ENCODE measurements at regions not wholly inside any gene's neighbourhood (a gene's known extent, or its start where the extent isn't known, plus 50 kb on each side); places are given as distances from the start of the nearest gene placed in this dataset.

GRCh38 chr1:232226197-232226712, 403.7 kb downstream of the SIPA1L2 start:
- intact Hi-C loops (cut with micrococcal nuclease), result no loop called here
- no peak overlapping the region for H3K27ac Mint-ChIP-seq

GRCh38 chr1:232225336-232226131, 404.4 kb downstream of the SIPA1L2 start:
- CTCF ChIA-PET, result interaction anchor here (0.8 kb wide), 1 partner anchor 182 kb away, joined by 3 read pairs; no protein-coding TSS in a partner anchor
- H3K36me3 Mint-ChIP-seq (ENCODE audit: low read depth), result no peaks in the 10 kb centered on the region
- no peak overlapping the region for H3K4me3 Mint-ChIP-seq
- intact Hi-C loops (cut with micrococcal nuclease), result no loop called here
- no peak for DNase-seq
- no peak overlapping the region for H3K27ac Mint-ChIP-seq
- H3K27me3 Mint-ChIP-seq (ENCODE audit: low read depth), result no peaks in the 10 kb centered on the region
- no peaks in the 10 kb centered on the region for H3K9me3 Mint-ChIP-seq
- H3K4me1 Mint-ChIP-seq (ENCODE audit: low read depth), result peaks cover 10% of the 10 kb centered on the region

More at GRCh38 chr1:232226197-232226712, 403.7 kb downstream of the SIPA1L2 start:
- Mint-ChIP-seq H3K36me3 (ENCODE audit: low read depth) (no peaks in the 10 kb centered on the region), H3K4me1 (ENCODE audit: low read depth) (peaks cover 10% of the 10 kb centered on the region), H3K27me3 (ENCODE audit: low read depth) (no peaks in the 10 kb centered on the region), H3K4me3 (no peak overlapping the region), H3K9me3 (no peaks in the 10 kb centered on the region)
- DNase-seq, result peak; percentile 65
- CTCF ChIA-PET, result no interaction called here

GRCh38 chr1:232223887-232224286, 406.0 kb downstream of the SIPA1L2 start:
- Mint-ChIP-seq H3K4me1 (ENCODE audit: low read depth) (peaks cover 10% of the 10 kb centered on the region), H3K27ac (no peak overlapping the region), H3K27me3 (ENCODE audit: low read depth) (no peaks in the 10 kb centered on the region), H3K36me3 (ENCODE audit: low read depth) (no peaks in the 10 kb centered on the region), H3K4me3 (no peak overlapping the region), H3K9me3 (no peaks in the 10 kb centered on the region)
- CTCF ChIA-PET, result no interaction called here
- DNase-seq, result no peak
- intact Hi-C loops (cut with micrococcal nuclease), result no loop called here

GRCh38 chr1:232223183-232223708, 406.7 kb downstream of the SIPA1L2 start:
- no peak overlapping the region for H3K27ac Mint-ChIP-seq
- no peaks in the 10 kb centered on the region for H3K36me3 Mint-ChIP-seq (ENCODE audit: low read depth)
- peaks cover 10% of the 10 kb centered on the region for H3K4me1 Mint-ChIP-seq (ENCODE audit: low read depth)
- intact Hi-C loops (cut with micrococcal nuclease), result no loop called here
- no peaks in the 10 kb centered on the region for H3K9me3 Mint-ChIP-seq
- H3K27me3 Mint-ChIP-seq (ENCODE audit: low read depth), result no peaks in the 10 kb centered on the region
- no peak overlapping the region for H3K4me3 Mint-ChIP-seq
- CTCF ChIA-PET, result no interaction called here
- DNase-seq, result no peak

GRCh38 chr1:232222614-232223013, 407.3 kb downstream of the SIPA1L2 start:
- Mint-ChIP-seq H3K4me1 (ENCODE audit: low read depth) (peaks cover 10% of the 10 kb centered on the region), H3K4me3 (no peak overlapping the region), H3K27me3 (ENCODE audit: low read depth) (no peaks in the 10 kb centered on the region), H3K36me3 (ENCODE audit: low read depth) (no peaks in the 10 kb centered on the region), H3K9me3 (no peaks in the 10 kb centered on the region), H3K27ac (no peak overlapping the region)
- DNase-seq, result no peak
- intact Hi-C loops (cut with micrococcal nuclease), result no loop called here
- CTCF ChIA-PET, result interaction anchor here (0.7 kb wide), 1 partner anchor 10 kb away, joined by 4 read pairs; no protein-coding TSS in a partner anchor

- H3K27me3 Mint-ChIP-seq (ENCODE audit: low read depth), result no peaks in the 10 kb centered on the region
- no peaks in the 10 kb centered on the region for H3K9me3 Mint-ChIP-seq
- H3K4me3 Mint-ChIP-seq, result no peak overlapping the region
- no peak overlapping the region for H3K27ac Mint-ChIP-seq
- peaks cover 10% of the 10 kb centered on the region for H3K4me1 Mint-ChIP-seq (ENCODE audit: low read depth)
- no peaks in the 10 kb centered on the region for H3K36me3 Mint-ChIP-seq (ENCODE audit: low read depth)
- DNase-seq, result no peak
- intact Hi-C loops (cut with micrococcal nuclease), result no loop called here
- CTCF ChIA-PET, result interaction anchor here (0.7 kb wide), 1 partner anchor 9 kb away, joined by 4 read pairs; no protein-coding TSS in a partner anchor
These were observed 408.0 kb downstream of the SIPA1L2 start for GRCh38 chr1:232221802-232222499.

GRCh38 chr1:232218955-232219865, 410.7 kb downstream of the SIPA1L2 start:
- no peak overlapping the region for H3K27ac Mint-ChIP-seq
- intact Hi-C loops (cut with micrococcal nuclease), result no loop called here

GRCh38 chr1:232213928-232214327, 416.0 kb downstream of the SIPA1L2 start:
- no peak for DNase-seq
- CTCF ChIA-PET, result interaction anchor here (0.6 kb wide), 1 partner anchor 490 kb away, joined by 3 read pairs; no protein-coding TSS in a partner anchor
- no peaks in the 10 kb centered on the region for H3K4me1 Mint-ChIP-seq (ENCODE audit: low read depth)
- H3K9me3 Mint-ChIP-seq, result no peaks in the 10 kb centered on the region
- H3K27me3 Mint-ChIP-seq (ENCODE audit: low read depth), result peaks cover 2% of the 10 kb centered on the region
- H3K4me3 Mint-ChIP-seq, result no peak overlapping the region
- H3K27ac Mint-ChIP-seq, result no peak overlapping the region
- intact Hi-C loops (cut with micrococcal nuclease), result no loop called here
- H3K36me3 Mint-ChIP-seq (ENCODE audit: low read depth), result no peaks in the 10 kb centered on the region

More at GRCh38 chr1:232218955-232219865, 410.7 kb downstream of the SIPA1L2 start:
- no peak overlapping the region for H3K4me3 Mint-ChIP-seq
- CTCF ChIA-PET, result no interaction called here
- no peaks in the 10 kb centered on the region for H3K36me3 Mint-ChIP-seq (ENCODE audit: low read depth)
- no peak for DNase-seq
- no peaks in the 10 kb centered on the region for H3K4me1 Mint-ChIP-seq (ENCODE audit: low read depth)
- H3K9me3 Mint-ChIP-seq, result no peaks in the 10 kb centered on the region
- no peaks in the 10 kb centered on the region for H3K27me3 Mint-ChIP-seq (ENCODE audit: low read depth)

GRCh38 chr1:232212253-232212652, 417.7 kb downstream of the SIPA1L2 start:
- no peak overlapping the region for H3K27ac Mint-ChIP-seq
- H3K27me3 Mint-ChIP-seq (ENCODE audit: low read depth), result peaks cover 6% of the 10 kb centered on the region
- no peak for DNase-seq
- H3K36me3 Mint-ChIP-seq (ENCODE audit: low read depth), result no peaks in the 10 kb centered on the region
- intact Hi-C loops (cut with micrococcal nuclease), result no loop called here
- CTCF ChIA-PET, result interaction anchor here (0.7 to 1.1 kb wide), 3 partner anchors 10 to 243 kb away, joined by 3 to 4 read pairs (median 3); no protein-coding TSS in a partner anchor
- H3K4me3 Mint-ChIP-seq, result no peak overlapping the region
- H3K4me1 Mint-ChIP-seq (ENCODE audit: low read depth), result no peaks in the 10 kb centered on the region
- H3K9me3 Mint-ChIP-seq, result no peaks in the 10 kb centered on the region

- Mint-ChIP-seq H3K27me3 (ENCODE audit: low read depth) (peaks cover 6% of the 10 kb centered on the region), H3K4me1 (ENCODE audit: low read depth) (no peaks in the 10 kb centered on the region), H3K4me3 (no peak overlapping the region), H3K27ac (no peak overlapping the region), H3K36me3 (ENCODE audit: low read depth) (no peaks in the 10 kb centered on the region), H3K9me3 (no peaks in the 10 kb centered on the region)
- CTCF ChIA-PET, result no interaction called here
- intact Hi-C loops (cut with micrococcal nuclease), result no loop called here
- peak; percentile 6 for DNase-seq
These were observed 418.8 kb downstream of the SIPA1L2 start for GRCh38 chr1:232211149-232211548.

GRCh38 chr1:232209357-232209756, 420.6 kb downstream of the SIPA1L2 start:
- H3K36me3 Mint-ChIP-seq (ENCODE audit: low read depth), result no peaks in the 10 kb centered on the region
- no peak overlapping the region for H3K4me3 Mint-ChIP-seq
- no peaks in the 10 kb centered on the region for H3K9me3 Mint-ChIP-seq
- peaks cover 6% of the 10 kb centered on the region for H3K27me3 Mint-ChIP-seq (ENCODE audit: low read depth)
- no peaks in the 10 kb centered on the region for H3K4me1 Mint-ChIP-seq (ENCODE audit: low read depth)
- no peak for DNase-seq
- no peak overlapping the region for H3K27ac Mint-ChIP-seq
- CTCF ChIA-PET, result interaction anchor here (0.7 kb wide), 1 partner anchor 30 kb away, joined by 5 read pairs; no protein-coding TSS in a partner anchor
- intact Hi-C loops (cut with micrococcal nuclease), result no loop called here

Measured in activated naive CD4-positive, alpha-beta T cell treated with anti-CD3 and anti-CD28 coated beads for 36 hours (primary cell).